ENCODE measurements at regions not wholly inside any gene's neighbourhood (a gene's known extent, or its start where the extent isn't known, plus 50 kb on each side); places are given as distances from the start of the nearest gene placed in this dataset.

DNA sequence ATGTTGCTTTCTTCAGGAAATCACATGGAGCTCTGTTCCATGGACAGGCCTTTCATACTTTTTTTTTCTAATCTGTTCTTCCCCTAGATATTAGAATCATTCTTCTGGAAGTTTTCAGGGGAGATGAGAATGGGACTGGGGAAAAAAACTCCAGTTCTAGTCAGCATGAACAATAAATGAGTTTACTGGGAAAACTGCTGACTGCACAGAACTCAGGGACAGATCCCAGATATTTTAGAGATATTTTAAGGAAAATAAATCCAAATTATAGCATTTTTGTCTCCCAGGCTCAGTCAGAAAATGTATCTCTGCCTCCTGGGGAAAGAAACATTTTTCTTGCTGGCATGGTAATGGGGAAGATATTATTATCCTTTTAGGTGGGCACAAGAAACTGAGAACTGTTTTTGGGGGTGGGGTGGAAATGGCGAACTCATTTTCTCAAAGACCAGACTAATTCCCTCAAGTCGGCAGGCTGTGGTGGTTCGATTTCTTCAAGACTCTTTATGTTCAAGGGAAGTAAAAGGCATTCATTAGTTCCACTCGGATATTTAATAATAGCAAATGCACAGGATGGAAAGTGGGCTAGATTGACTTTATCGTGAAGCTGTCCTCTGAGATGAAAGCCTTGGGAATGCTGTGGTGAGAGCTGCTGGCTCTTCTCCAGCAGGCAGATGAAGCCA is 157.5 kb downstream of the ADRA2A start:
- ChIA-PET POLR2A (ENCODE audit: partially characterized antibody) (no interaction called here), CTCF (ENCODE audit: partially characterized antibody) (interaction anchor here (1.4 to 1.5 kb wide), 2 partner anchors 15 to 28 kb away, joined by 3 to 4 read pairs; no protein-coding TSS in a partner anchor)
- TF ChIP-seq CHD2 (IDR thresholded peaks at IDR 0.05; ENCODE audit: low read length) (no peak), SRF (IDR thresholded peaks at IDR 0.05; ENCODE audit: low read depth, low read length) (no peak), TCF12 (IDR thresholded peaks at IDR 0.05; ENCODE audit: low read depth, low read length) (no peak)
- TF ChIP-seq, protein P1, sequence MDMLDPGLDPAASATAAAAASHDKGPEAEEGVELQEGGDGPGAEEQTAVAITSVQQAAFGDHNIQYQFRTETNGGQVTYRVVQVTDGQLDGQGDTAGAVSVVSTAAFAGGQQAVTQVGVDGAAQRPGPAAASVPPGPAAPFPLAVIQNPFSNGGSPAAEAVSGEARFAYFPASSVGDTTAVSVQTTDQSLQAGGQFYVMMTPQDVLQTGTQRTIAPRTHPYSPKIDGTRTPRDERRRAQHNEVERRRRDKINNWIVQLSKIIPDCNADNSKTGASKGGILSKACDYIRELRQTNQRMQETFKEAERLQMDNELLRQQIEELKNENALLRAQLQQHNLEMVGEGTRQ (IDR thresholded peaks at IDR 0.05; ENCODE audit: low read length) = no peak
- TF ChIP-seq, protein P2, sequence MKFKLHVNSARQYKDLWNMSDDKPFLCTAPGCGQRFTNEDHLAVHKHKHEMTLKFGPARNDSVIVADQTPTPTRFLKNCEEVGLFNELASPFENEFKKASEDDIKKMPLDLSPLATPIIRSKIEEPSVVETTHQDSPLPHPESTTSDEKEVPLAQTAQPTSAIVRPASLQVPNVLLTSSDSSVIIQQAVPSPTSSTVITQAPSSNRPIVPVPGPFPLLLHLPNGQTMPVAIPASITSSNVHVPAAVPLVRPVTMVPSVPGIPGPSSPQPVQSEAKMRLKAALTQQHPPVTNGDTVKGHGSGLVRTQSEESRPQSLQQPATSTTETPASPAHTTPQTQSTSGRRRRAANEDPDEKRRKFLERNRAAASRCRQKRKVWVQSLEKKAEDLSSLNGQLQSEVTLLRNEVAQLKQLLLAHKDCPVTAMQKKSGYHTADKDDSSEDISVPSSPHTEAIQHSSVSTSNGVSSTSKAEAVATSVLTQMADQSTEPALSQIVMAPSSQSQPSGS (IDR thresholded peaks at IDR 0.05; ENCODE audit: low read length) = no peak
- H2BK20ac ChIP-seq (ENCODE audit: low read length) = no peak overlapping the region
- H4K20me1 ChIP-seq (replicated peaks in 1 of 2; ENCODE audit: control insufficient read depth in 1 of 2, insufficient read depth in 2 of 2, low read length in 2 of 2) = no peaks in the 10 kb centered on the region
- DNase-seq (ENCODE audit: low read depth in 1 of 2, low spot score in 2 of 2) (no peak), FAIRE-seq (no peak)
- H3K14ac ChIP-seq (ENCODE audit: insufficient read length) = no peak overlapping the region
- H3K23me2 ChIP-seq (ENCODE audit: low read depth, low read length) = no peaks in the 10 kb centered on the region
- H2BK12ac ChIP-seq (ENCODE audit: low read depth, low read length) = no peak overlapping the region
- H3K9ac ChIP-seq (replicated peaks in 1 of 4; ENCODE audit: extremely low read depth in 1 of 4, low read depth in 3 of 4, low read length in 3 of 4) = no peak overlapping the region
- H3K4ac ChIP-seq (replicated peaks; ENCODE audit: insufficient read length, low read depth, low read length) = no peak overlapping the region
- no peak overlapping the region for H2BK15ac ChIP-seq (ENCODE audit: low read length)
- no peaks in the 10 kb centered on the region for H3K79me1 ChIP-seq (ENCODE audit: low read depth, low read length)
- H2BK5ac ChIP-seq (ENCODE audit: low read depth, low read length) = no peak overlapping the region
- H3K4me2 ChIP-seq (ENCODE audit: insufficient read depth in 1 of 2, low read depth in 2 of 2, low read length in 2 of 2) = no peak overlapping the region
- H3K79me2 ChIP-seq (ENCODE audit: control insufficient read depth in 1 of 2, insufficient read depth in 2 of 2, low read length in 2 of 2) = no peaks in the 10 kb centered on the region
- H4K5ac ChIP-seq (ENCODE audit: insufficient read length, low read depth, low read length) = no peak overlapping the region
- no peaks in the 10 kb centered on the region for H3K9me3 ChIP-seq (ENCODE audit: insufficient read depth in 2 of 2, low read depth in 1 of 2, low read length in 1 of 2)
- no peaks in the 10 kb centered on the region for H3K36me3 ChIP-seq (ENCODE audit: control insufficient read depth in 2 of 4, insufficient read depth in 4 of 4, low read length in 3 of 4)
- H4K8ac ChIP-seq (ENCODE audit: extremely low read depth, insufficient read depth, low read length) = no peak overlapping the region; the same call in 1 of the 2 replicates
- no peaks in the 10 kb centered on the region for H3K4me1 ChIP-seq (replicated peaks in 1 of 4; ENCODE audit: control insufficient read depth in 3 of 4, insufficient read depth in 4 of 4, low read length in 3 of 4)
- H3K27ac ChIP-seq (ENCODE audit: low read depth, low read length) = no peak overlapping the region
- no peak overlapping the region for H3K23ac ChIP-seq (ENCODE audit: insufficient read length)
- H2BK120ac ChIP-seq (replicated peaks; ENCODE audit: low read depth, low read length) = no peak overlapping the region
- H2AFZ ChIP-seq (ENCODE audit: low read length) = no peak overlapping the region
- no peak overlapping the region for H3K18ac ChIP-seq (ENCODE audit: extremely low read depth, low read length)
- no peak overlapping the region for H2AK5ac ChIP-seq (ENCODE audit: low read depth, low read length)
- no peak overlapping the region for H4K91ac ChIP-seq (replicated peaks; ENCODE audit: insufficient read length, low read length)
- H3K56ac ChIP-seq (replicated peaks; ENCODE audit: insufficient read length, low read depth, low read length) = no peak overlapping the region
- 86% methylated on average over 5 of the region's 5 CpGs; no CpG with 5 or more reads in 1 of the 2 experiments for WGBS, 2 experiments (ENCODE audit: extremely low coverage in 1 of 2, insufficient coverage in 1 of 2, insufficient read length in 1 of 2, insufficient replicate concordance in 2 of 2, low coverage in 1 of 2, low lambda C conversion rate in 2 of 2, missing lambda C conversion rate in 1 of 2)
- H3K4me3 ChIP-seq (ENCODE audit: extremely low read depth in 1 of 4, insufficient read depth in 2 of 4, low read depth in 3 of 4, low read length in 4 of 4) = no peak overlapping the region
- H3K27me3 ChIP-seq (replicated peaks in 1 of 4; ENCODE audit: control insufficient read depth in 3 of 4, extremely low read depth in 1 of 4, insufficient read depth in 3 of 4, low read length in 3 of 4) = no peaks in the 10 kb centered on the region

Measured in H1 (cell line).